Duodenal mucosa (tissue), 2 donors: ENCODE measurements at regions not wholly inside any gene's neighbourhood (a gene's known extent, or its start where the extent isn't known, plus 50 kb on each side); places are given as distances from the start of the nearest gene placed in this dataset.

Experiments used
- H3K27ac ChIP-seq: one replicate; pipeline ENCODE4 v1.7.0; 2013; ENCODE audit warnings: low read depth, low read length
- H3K27me3 ChIP-seq, 2 donors: one replicate each; pipeline ENCODE4 v1.7.0; 2013; ENCODE audit warnings: low read length in 2 of 2, control low read depth in 1 of 2; ENCODE audit not compliant: insufficient read depth in 2 of 2, control insufficient read depth in 1 of 2
- H3K36me3 ChIP-seq, 2 donors: one replicate each; pipeline ENCODE4 v1.7.0; 2013; ENCODE audit warnings: low read length in 2 of 2, control low read depth in 1 of 2; ENCODE audit not compliant: insufficient read depth in 2 of 2, control insufficient read depth in 1 of 2
- H3K4me1 ChIP-seq, 2 donors: one replicate each; pipeline ENCODE4 v1.7.0; 2013; ENCODE audit warnings: low read length in 2 of 2, control low read depth in 1 of 2; ENCODE audit not compliant: insufficient read depth in 2 of 2, control insufficient read depth in 1 of 2
- H3K4me3 ChIP-seq, 2 donors: one replicate each; pipeline ENCODE4 v1.7.0; 2013; ENCODE audit warnings: low read length in 2 of 2, low read depth in 1 of 2
- H3K9ac ChIP-seq, 2 donors: one replicate each; pipeline ENCODE4 v1.7.0; 2013; ENCODE audit warnings: low read length in 2 of 2, low read depth in 1 of 2
- H3K9me3 ChIP-seq, 2 donors: one replicate each; pipeline ENCODE4 v1.7.0; 2013; ENCODE audit warnings: low read length in 2 of 2, control low read depth in 1 of 2; ENCODE audit not compliant: control insufficient read depth in 1 of 2

GRCh38 chr16:87178977-87179376 lies 138.2 kb downstream of the C16orf95 start:
- Histone ChIP-seq H3K9me3 (no peaks in the 10 kb centered on the region), H3K36me3 (no peaks in the 10 kb centered on the region), H3K27me3 (no peaks in the 10 kb centered on the region), H3K9ac (no peak overlapping the region), H3K4me3 (no peak overlapping the region), H3K27ac (no peak overlapping the region), H3K4me1 (peaks cover 0 to 4% of the 10 kb centered on the region in 2 donors)

GRCh38 chr16:87180069-87180468 lies 137.1 kb downstream of the C16orf95 start:
- Histone ChIP-seq H3K4me1 (peaks cover 0 to 4% of the 10 kb centered on the region in 2 donors), H3K36me3 (no peaks in the 10 kb centered on the region), H3K9ac (no peak overlapping the region), H3K27me3 (no peaks in the 10 kb centered on the region), H3K27ac (no peak overlapping the region), H3K4me3 (no peak overlapping the region), H3K9me3 (no peaks in the 10 kb centered on the region)

- Histone ChIP-seq H3K9me3 (peaks cover 4 to 11% of the 10 kb centered on the region in 2 donors), H3K9ac (no peak overlapping the region), H3K4me3 (no peak overlapping the region), H3K4me1 (peaks cover 0 to 4% of the 10 kb centered on the region in 2 donors), H3K27ac (no peak overlapping the region), H3K27me3 (no peaks in the 10 kb centered on the region), H3K36me3 (no peaks in the 10 kb centered on the region)
Observed at GRCh38 chr16:87182759-87183158, 134.4 kb downstream of the C16orf95 start.

GRCh38 chr16:87183647-87184046 lies 133.5 kb downstream of the C16orf95 start:
- no peak overlapping the region for H3K4me3 ChIP-seq
- no peaks in the 10 kb centered on the region for H3K36me3 ChIP-seq
- peaks cover 10 to 16% of the 10 kb centered on the region in 2 donors for H3K9me3 ChIP-seq
- no peaks in the 10 kb centered on the region for H3K27me3 ChIP-seq
- no peak overlapping the region for H3K27ac ChIP-seq
- no peak overlapping the region for H3K9ac ChIP-seq
- H3K4me1 ChIP-seq = no peaks in the 10 kb centered on the region

- H3K4me1 ChIP-seq = no peaks in the 10 kb centered on the region
- H3K4me3 ChIP-seq = no peak overlapping the region
- H3K9ac ChIP-seq = no peak overlapping the region
- peaks cover 13 to 23% of the 10 kb centered on the region in 2 donors for H3K9me3 ChIP-seq
- H3K27ac ChIP-seq = no peak overlapping the region
- H3K27me3 ChIP-seq = no peaks in the 10 kb centered on the region
- H3K36me3 ChIP-seq = peaks cover 0 to 3% of the 10 kb centered on the region in 2 donors
Observed at GRCh38 chr16:87185308-87185707, 131.9 kb downstream of the C16orf95 start.

- H3K4me3 ChIP-seq = no peak overlapping the region
- no peaks in the 10 kb centered on the region for H3K4me1 ChIP-seq
- no peaks in the 10 kb centered on the region for H3K27me3 ChIP-seq
- H3K36me3 ChIP-seq = peaks cover 0 to 3% of the 10 kb centered on the region in 2 donors
- H3K27ac ChIP-seq = no peak overlapping the region
- H3K9ac ChIP-seq = no peak overlapping the region
- peaks cover 16 to 26% of the 10 kb centered on the region in 2 donors for H3K9me3 ChIP-seq
Observed at GRCh38 chr16:87185983-87186382, 131.2 kb downstream of the C16orf95 start.

- Histone ChIP-seq H3K4me3 (no peak overlapping the region), H3K9me3 (peaks cover 16 to 26% of the 10 kb centered on the region in 2 donors), H3K36me3 (peaks cover 0 to 3% of the 10 kb centered on the region in 2 donors), H3K4me1 (no peaks in the 10 kb centered on the region), H3K9ac (no peak overlapping the region), H3K27me3 (no peaks in the 10 kb centered on the region), H3K27ac (no peak overlapping the region)
Observed at GRCh38 chr16:87186446-87186845, 130.7 kb downstream of the C16orf95 start.

- Histone ChIP-seq H3K4me3 (no peak overlapping the region), H3K36me3 (peaks cover 0 to 3% of the 10 kb centered on the region in 2 donors), H3K27ac (no peak overlapping the region), H3K27me3 (no peaks in the 10 kb centered on the region), H3K9me3 (peaks cover 16 to 26% of the 10 kb centered on the region in 2 donors), H3K4me1 (no peaks in the 10 kb centered on the region), H3K9ac (no peak overlapping the region)
Observed at GRCh38 chr16:87186876-87187533, 130.2 kb downstream of the C16orf95 start.

GRCh38 chr16:87188104-87188503 lies 129.1 kb downstream of the C16orf95 start:
- Histone ChIP-seq H3K4me3 (no peak overlapping the region), H3K9me3 (peaks cover 16 to 26% of the 10 kb centered on the region in 2 donors), H3K27ac (no peak overlapping the region), H3K27me3 (no peaks in the 10 kb centered on the region), H3K4me1 (no peaks in the 10 kb centered on the region), H3K9ac (no peak overlapping the region), H3K36me3 (peaks cover 0 to 3% of the 10 kb centered on the region in 2 donors)

- Histone ChIP-seq H3K4me3 (no peak overlapping the region), H3K36me3 (peaks cover 0 to 3% of the 10 kb centered on the region in 2 donors), H3K27ac (no peak overlapping the region), H3K9me3 (peaks cover 16 to 26% of the 10 kb centered on the region in 2 donors), H3K4me1 (no peaks in the 10 kb centered on the region), H3K27me3 (no peaks in the 10 kb centered on the region), H3K9ac (no peak overlapping the region)
Observed at GRCh38 chr16:87189426-87189825, 127.8 kb downstream of the C16orf95 start.
